HuH-7.5 (cell line): ENCODE measurements at regions not wholly inside any gene's neighbourhood (a gene's known extent, or its start where the extent isn't known, plus 50 kb on each side); places are given as distances from the start of the nearest gene placed in this dataset.
"Not testable (repeated sequence)": the region's sequence is repeated elsewhere in the genome, so short reads cannot be mapped to it uniquely, and the experiment has no call there.

ENCODE experiments used
- DNase-seq: peaks from one replicate; pipeline ENCODE4 v3.0.0; 2011; ENCODE audit warnings: low spot score

GRCh38 chr11:42841556-42841955 is 470.2 kb upstream of the API5 start:
- no peak for DNase-seq

GRCh38 chr11:42849362-42849761 is 462.4 kb upstream of the API5 start:
- DNase-seq = no peak

GRCh38 chr11:42857344-42857743 is 454.5 kb upstream of the API5 start:
- DNase-seq = no peak

- DNase-seq = no peak
Observed at GRCh38 chr11:42870480-42870879, 441.3 kb upstream of the API5 start.

GRCh38 chr11:42873800-42874405 is 437.9 kb upstream of the API5 start:
- DNase-seq = not testable (repeated sequence)

GRCh38 chr11:42881335-42881734 is 430.5 kb upstream of the API5 start:
- DNase-seq = not testable (repeated sequence)

- no peak for DNase-seq
Observed at GRCh38 chr11:42890773-42891172, 421.0 kb upstream of the API5 start.

GRCh38 chr11:42901084-42901483 is 410.7 kb upstream of the API5 start:
- no peak for DNase-seq

- DNase-seq = no peak
Observed at GRCh38 chr11:42906226-42906625, 405.6 kb upstream of the API5 start.

- no peak for DNase-seq
Observed at GRCh38 chr11:42913731-42914130, 398.1 kb upstream of the API5 start.

GRCh38 chr11:42923651-42924050 is 388.1 kb upstream of the API5 start:
- no peak for DNase-seq

GRCh38 chr11:42925916-42926315 is 385.9 kb upstream of the API5 start:
- DNase-seq = no peak

- DNase-seq = no peak
Observed at GRCh38 chr11:42947405-42947804, 364.4 kb upstream of the API5 start.

GRCh38 chr11:42949738-42950376 is 361.9 kb upstream of the API5 start:
- not testable (repeated sequence) for DNase-seq

GRCh38 chr11:42951266-42951665 is 360.5 kb upstream of the API5 start:
- no peak for DNase-seq

- DNase-seq = no peak
Observed at GRCh38 chr11:42957831-42958230, 354.0 kb upstream of the API5 start.

- DNase-seq = no peak
Observed at GRCh38 chr11:42958635-42959034, 353.2 kb upstream of the API5 start.

GRCh38 chr11:42960521-42961088 is 351.2 kb upstream of the API5 start:
- DNase-seq = no peak

GRCh38 chr11:42967653-42968052 is 344.1 kb upstream of the API5 start:
- no peak for DNase-seq

- DNase-seq = no peak
Observed at GRCh38 chr11:42972741-42973140, 339.1 kb upstream of the API5 start.

GRCh38 chr11:42974510-42975179 is 337.2 kb upstream of the API5 start:
- no peak for DNase-seq

GRCh38 chr11:42975180-42975529 is 336.6 kb upstream of the API5 start:
- DNase-seq = no peak

- DNase-seq = no peak
Observed at GRCh38 chr11:42976636-42977217, 335.1 kb upstream of the API5 start.
